Stimulated activated naive CD8-positive, alpha-beta T cell treated with anti-CD3 and anti-CD28 coated beads, Interleukin-15, amount 100 ng/mL, for 72 hours (primary cell): ENCODE measurements at regions not wholly inside any gene's neighbourhood (a gene's known extent, or its start where the extent isn't known, plus 50 kb on each side); places are given as distances from the start of the nearest gene placed in this dataset.
"Not testable (repeated sequence)": the region's sequence is repeated elsewhere in the genome, so short reads cannot be mapped to it uniquely, and the experiment has no call there.

Experiments
- ATAC-seq: fragments of 150-1000 bp; cut with Tn5 transposase; 2 replicates; pipeline ENCODE4 v1.10.0; 2021; ENCODE audit warnings: mild to moderate bottlenecking, moderate library complexity
- DNase-seq, 2 donors: peaks; one replicate each; pipeline ENCODE4 v3.0.0; 2021 to 2022
- H3K27ac Mint-ChIP-seq, 2 donors: one replicate each; pipeline ENCODE4 v1.8.0; 2022; ENCODE audit warnings: mild to moderate bottlenecking in 2 of 2, mixed read lengths in 2 of 2, moderate library complexity in 2 of 2
- H3K27me3 Mint-ChIP-seq: one replicate; pipeline ENCODE4 v1.8.0; 2022; ENCODE audit warnings: mixed read lengths
- H3K4me1 Mint-ChIP-seq: one replicate; pipeline ENCODE4 v1.8.0; 2022; ENCODE audit warnings: mild to moderate bottlenecking, mixed read lengths
- H3K4me3 Mint-ChIP-seq, 2 donors: one replicate each; pipeline ENCODE4 v1.8.0; 2022; ENCODE audit warnings: mild to moderate bottlenecking in 2 of 2, mixed read lengths in 2 of 2, moderate library complexity in 1 of 2
- H3K9me3 Mint-ChIP-seq, 2 donors: one replicate each; pipeline ENCODE4 v1.8.0; 2022; ENCODE audit warnings: mixed read lengths in 2 of 2

DNA sequence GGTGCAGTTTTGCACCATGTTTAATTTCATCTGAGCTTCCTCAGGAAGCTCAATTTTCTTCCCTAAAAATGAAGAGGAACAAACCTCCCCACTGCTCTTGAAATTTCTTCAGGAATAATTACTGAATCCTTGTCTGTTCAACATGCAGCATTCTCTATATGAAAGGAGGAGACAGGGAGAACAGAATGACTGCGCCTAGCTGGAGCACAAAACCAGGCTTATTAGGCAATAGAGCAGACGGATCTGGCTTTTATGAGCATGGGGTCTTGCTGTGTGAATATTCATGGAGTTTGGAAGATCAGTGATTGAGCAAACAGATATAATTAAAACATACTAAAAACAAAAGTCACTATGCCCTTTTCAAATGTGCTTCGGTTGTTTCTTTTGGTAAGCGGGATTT lies 148.1 kb downstream of the SUDS3 start:
- no peaks in the 10 kb centered on the region for H3K4me1 Mint-ChIP-seq
- no peaks in the 10 kb centered on the region for H3K27me3 Mint-ChIP-seq
- H3K9me3 Mint-ChIP-seq: peaks cover 0 to under 1% of the 10 kb centered on the region in 2 donors
- no peak overlapping the region for H3K27ac Mint-ChIP-seq
- no peak overlapping the region for H3K4me3 Mint-ChIP-seq
- ATAC-seq (no peak), DNase-seq (no peak)

DNA sequence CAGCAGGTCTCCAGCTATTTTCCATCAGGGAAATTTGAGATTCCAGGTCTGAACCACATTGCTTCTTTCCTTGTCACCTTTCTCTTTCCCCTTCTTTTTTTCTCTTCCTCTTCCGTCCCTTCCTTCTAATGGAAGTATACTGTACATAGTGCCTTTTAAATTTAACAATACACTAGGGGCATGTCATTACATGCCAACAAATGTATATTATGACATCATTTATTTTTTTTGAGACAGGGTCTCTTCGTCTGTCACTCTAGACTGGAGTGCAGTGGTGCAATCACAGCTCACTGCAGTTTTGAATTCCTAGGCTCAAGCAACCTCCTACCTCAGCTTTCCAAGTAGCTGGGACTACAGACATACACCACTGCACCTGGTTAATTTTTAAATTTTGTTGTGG lies 148.9 kb downstream of the SUDS3 start:
- Mint-ChIP-seq H3K27ac (no peak overlapping the region), H3K4me3 (no peak overlapping the region), H3K27me3 (no peaks in the 10 kb centered on the region), H3K4me1 (no peaks in the 10 kb centered on the region), H3K9me3 (peaks cover 5 to 8% of the 10 kb centered on the region in 2 donors)
- DNase-seq: no peak
- ATAC-seq: no peak

DNA sequence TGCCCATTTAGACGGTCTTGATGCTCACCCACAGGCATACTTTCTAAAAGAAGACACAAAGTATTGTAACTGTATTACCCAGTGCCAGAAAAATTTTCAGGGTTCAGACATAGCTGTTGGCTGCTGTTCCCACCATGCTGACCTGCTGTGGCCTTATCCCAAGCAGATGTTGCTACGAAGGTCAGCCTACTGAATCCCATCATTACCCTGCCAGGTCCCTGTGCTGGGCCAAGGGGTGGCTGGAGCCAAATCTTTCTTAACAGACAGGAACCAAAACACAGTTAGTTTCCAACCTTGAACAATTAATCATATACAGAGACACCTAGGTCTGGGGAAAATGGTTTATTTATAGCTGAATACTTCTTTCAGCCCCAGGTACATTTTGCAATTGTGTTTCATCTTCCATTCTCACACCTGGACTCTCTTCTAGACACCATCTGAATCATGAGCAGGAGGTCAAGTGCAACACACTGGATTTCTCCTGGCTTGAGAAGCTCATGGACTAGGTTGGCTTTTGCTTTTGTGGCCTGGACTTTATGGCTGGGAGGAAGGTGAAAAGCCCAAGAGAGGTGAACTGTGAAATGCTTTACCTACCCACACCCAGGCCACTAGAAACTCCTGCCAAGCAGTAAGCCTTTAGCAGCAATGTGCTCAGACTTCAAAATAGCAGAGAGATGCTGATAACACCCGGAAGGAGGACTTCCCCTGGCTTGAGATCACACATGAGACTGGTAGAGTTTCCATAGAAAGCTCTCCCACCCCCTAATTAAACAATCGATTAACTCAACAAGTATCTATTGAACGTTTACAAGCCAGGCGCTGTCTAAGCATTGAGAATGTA lies 150.1 kb downstream of the SUDS3 start:
- DNase-seq (no peak), ATAC-seq (no peak)
- Mint-ChIP-seq H3K27ac (no peak overlapping the region), H3K4me3 (no peak overlapping the region), H3K27me3 (no peaks in the 10 kb centered on the region), H3K4me1 (no peaks in the 10 kb centered on the region), H3K9me3 (peaks cover 5 to 10% of the 10 kb centered on the region in 2 donors)

DNA sequence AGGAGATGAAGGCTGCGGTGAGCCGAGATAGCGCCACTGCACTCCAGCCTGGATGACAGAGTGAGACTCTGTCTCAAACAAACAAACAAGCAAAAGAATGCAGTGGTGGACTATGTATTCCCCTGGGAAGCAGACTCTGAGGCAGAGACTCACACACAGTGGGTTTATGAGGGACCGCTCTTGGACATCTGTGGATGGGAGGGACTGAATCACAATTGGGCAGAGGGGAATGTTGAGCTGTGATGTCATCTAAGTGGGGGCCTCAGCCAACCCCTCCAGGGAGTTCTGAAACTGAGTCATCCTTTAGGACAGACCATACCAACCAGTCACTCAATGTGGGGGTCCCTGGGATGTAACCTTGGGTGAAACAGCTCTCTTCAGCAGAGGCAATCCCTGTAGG lies 151.0 kb downstream of the SUDS3 start:
- H3K4me3 Mint-ChIP-seq: no peak overlapping the region

DNA sequence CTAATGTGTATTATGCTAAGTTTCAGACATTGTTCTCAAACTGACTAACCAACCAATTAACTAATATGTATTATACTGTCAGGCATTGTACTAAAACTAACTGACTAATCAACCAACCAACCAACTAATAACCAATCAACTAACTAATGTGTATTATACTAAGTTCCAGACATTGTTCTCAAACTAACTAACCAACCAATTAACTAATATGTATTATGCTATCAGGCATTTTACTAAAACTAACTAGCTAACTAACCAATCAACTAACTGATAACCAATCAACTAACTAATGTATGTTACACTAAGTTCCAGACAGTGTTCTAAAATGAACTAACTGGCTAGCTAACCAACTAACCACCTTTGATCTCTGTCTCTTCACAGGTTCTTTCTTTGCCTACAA lies 152.3 kb downstream of the SUDS3 start:
- no peaks in the 10 kb centered on the region for H3K4me1 Mint-ChIP-seq
- ATAC-seq: no peak
- H3K27me3 Mint-ChIP-seq: no peaks in the 10 kb centered on the region

More for the DNA sequence above, 151.0 kb downstream of the SUDS3 start:
- ATAC-seq: no peak
- Mint-ChIP-seq H3K27ac (no peak overlapping the region), H3K4me1 (no peaks in the 10 kb centered on the region), H3K27me3 (no peaks in the 10 kb centered on the region), H3K9me3 (peaks cover 5 to 10% of the 10 kb centered on the region in 2 donors)
- no peak for DNase-seq

DNA sequence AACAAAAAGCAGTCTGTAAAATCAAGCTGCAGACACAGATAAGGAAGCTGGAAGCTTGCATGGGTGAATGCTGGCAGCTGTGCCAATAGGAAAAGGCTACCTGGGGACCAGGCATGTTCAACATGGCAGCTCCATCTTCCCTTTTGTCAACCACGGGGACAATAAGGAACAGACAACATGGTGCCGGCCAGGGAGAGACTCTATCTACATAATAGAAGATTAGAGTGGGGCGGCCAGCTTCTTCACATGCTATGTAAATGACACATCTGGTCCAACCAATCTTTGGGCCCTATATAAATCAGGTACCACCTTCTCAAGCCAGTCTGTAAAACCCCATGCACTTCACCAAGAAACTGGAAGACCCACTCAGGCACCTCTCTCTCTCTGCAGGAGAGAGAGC lies 157.6 kb downstream of the SUDS3 start:
- Mint-ChIP-seq H3K4me3 (no peak overlapping the region), H3K27ac (no peak overlapping the region), H3K9me3 (peaks cover 5 to 10% of the 10 kb centered on the region in 2 donors), H3K4me1 (no peaks in the 10 kb centered on the region), H3K27me3 (peaks cover 8% of the 10 kb centered on the region)
- no peak for DNase-seq
- no peak for ATAC-seq

More for the DNA sequence above, 152.3 kb downstream of the SUDS3 start:
- no peak for DNase-seq
- H3K4me3 Mint-ChIP-seq: no peak overlapping the region
- H3K27ac Mint-ChIP-seq: no peak overlapping the region
- peaks cover 5 to 10% of the 10 kb centered on the region in 2 donors for H3K9me3 Mint-ChIP-seq

DNA sequence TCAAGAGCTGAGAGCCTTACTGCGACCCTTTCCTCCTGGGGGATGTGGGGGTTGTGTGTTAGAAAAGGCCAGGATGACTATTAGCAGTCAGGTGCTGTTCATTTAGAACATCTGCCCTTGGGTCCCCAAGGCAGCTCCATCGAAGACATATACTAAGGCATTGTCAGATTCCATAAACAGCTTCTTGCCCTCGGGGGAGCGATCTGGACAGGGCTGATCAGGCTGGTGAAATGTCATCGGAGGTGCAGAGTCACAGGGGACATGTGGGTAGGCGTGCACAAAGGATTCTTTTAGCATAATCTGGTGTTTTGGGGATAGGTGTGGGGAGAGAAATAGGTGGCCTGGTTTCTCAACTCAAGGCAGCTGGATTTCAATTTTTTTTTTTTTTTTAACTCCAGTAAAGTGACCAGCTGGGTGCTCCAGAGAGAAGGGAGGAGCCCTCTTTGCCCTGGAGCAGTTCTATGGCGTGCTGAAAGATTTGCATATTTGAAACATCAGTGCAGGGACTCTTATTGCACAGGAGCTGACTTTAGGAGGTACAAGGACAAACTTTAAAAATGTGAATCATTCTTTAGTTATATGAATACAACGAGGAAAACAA lies 160.1 kb downstream of the SUDS3 start:
- no peaks in the 10 kb centered on the region for H3K4me1 Mint-ChIP-seq
- ATAC-seq (no peak), DNase-seq (no peak)
- H3K4me3 Mint-ChIP-seq: no peak overlapping the region
- peak overlapping the region in 1 of 2 donors; percentile 10 for H3K27ac Mint-ChIP-seq
- H3K27me3 Mint-ChIP-seq: peaks cover 8% of the 10 kb centered on the region
- no peaks in the 10 kb centered on the region for H3K9me3 Mint-ChIP-seq

DNA sequence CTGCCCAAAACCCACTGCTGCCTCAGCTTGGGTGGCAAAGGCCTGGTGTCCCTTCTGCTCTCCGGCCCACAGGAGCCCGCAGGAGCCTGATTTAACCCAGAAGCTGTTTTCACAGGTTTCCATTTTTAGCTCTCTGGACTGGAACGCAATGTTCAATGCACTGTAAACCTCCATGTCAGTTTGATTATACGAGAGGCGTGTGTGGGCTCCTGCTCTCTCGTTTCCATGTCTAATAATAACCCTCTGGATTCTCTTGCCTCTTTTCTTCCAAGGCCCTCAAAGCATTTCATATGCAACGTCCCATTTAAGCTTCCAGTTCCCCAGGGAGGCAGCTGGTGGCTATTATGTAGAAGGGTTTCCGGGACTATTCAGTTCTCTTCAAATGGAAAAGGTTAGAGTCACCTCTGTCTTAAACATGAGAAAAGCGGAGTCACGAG lies 161.1 kb downstream of the SUDS3 start:
- Mint-ChIP-seq H3K4me1 (no peaks in the 10 kb centered on the region), H3K9me3 (no peaks in the 10 kb centered on the region), H3K27me3 (peaks cover 8% of the 10 kb centered on the region), H3K4me3 (no peak overlapping the region), H3K27ac (no peak overlapping the region)
- no peak for DNase-seq
- ATAC-seq: no peak

DNA sequence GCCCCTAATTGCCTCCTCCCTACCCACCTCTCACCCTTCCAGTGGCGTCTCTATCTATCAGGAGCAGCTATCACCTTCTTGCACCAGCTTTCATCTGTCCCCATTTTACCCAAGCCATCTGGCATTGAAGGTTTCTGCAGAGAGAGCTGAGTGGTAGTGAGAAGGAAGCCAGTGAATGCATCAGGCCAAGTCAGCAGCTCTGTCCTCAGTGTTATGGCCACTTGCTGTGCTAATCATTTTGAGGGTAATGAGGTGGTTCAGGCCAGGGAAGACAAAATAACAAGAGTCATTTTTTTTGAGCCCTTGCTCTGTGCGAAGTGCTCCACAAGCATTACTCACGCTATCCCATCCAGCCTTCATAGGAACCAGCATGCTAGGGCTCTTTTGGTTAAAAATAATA lies 164.7 kb downstream of the SUDS3 start:
- Mint-ChIP-seq H3K27ac (no peak overlapping the region), H3K4me3 (no peak overlapping the region), H3K9me3 (no peaks in the 10 kb centered on the region), H3K27me3 (peaks cover 7% of the 10 kb centered on the region), H3K4me1 (no peaks in the 10 kb centered on the region)
- DNase-seq (no peak), ATAC-seq (no peak)

DNA sequence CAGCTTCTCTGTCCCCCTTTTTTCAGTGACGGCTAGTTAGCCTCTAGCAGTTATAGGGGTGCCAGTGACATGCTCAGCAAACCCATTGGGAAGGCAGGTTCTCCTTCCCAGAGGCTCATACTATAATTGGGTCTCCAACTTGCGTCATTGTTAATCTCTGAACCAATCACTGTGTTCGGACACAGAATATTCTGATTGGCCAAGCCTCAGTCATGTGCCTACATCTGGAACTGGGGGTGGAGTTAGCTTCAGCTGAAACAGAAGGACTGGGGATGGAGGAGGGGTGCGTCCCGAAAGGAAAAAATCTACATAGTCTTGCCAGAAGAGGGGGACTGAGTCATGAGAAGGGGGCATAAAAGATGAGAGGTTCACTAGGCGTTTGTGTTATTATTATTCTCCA lies 165.6 kb downstream of the SUDS3 start:
- no peaks in the 10 kb centered on the region for H3K27me3 Mint-ChIP-seq
- H3K9me3 Mint-ChIP-seq: peaks cover 0 to 3% of the 10 kb centered on the region in 2 donors
- DNase-seq (no peak), ATAC-seq (no peak)
- no peak overlapping the region for H3K27ac Mint-ChIP-seq
- H3K4me3 Mint-ChIP-seq: no peak overlapping the region
- no peaks in the 10 kb centered on the region for H3K4me1 Mint-ChIP-seq

DNA sequence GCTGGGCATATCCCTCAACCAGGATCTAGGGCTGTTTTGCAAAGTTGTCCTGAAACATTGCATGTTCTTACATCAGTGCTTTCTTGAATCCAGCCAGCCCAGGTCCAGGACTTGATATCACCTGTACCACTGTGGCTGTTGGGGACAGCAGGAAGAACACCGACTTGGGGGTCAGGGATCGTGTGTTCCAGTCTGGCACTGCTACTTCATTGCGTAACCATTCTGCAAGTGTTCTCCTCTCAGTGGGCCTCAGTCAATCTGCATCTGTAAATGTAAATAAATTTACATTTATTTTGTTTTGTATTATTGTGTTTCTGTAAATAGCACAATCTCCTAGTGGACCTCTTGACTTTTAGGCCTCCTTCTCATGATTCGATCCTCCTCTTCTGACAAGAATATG lies 167.3 kb downstream of the SUDS3 start:
- DNase-seq (no peak), ATAC-seq (no peak)
- Mint-ChIP-seq H3K27ac (no peak overlapping the region), H3K9me3 (peaks cover 0 to 5% of the 10 kb centered on the region in 2 donors), H3K4me1 (no peaks in the 10 kb centered on the region), H3K27me3 (no peaks in the 10 kb centered on the region), H3K4me3 (no peak overlapping the region)

DNA sequence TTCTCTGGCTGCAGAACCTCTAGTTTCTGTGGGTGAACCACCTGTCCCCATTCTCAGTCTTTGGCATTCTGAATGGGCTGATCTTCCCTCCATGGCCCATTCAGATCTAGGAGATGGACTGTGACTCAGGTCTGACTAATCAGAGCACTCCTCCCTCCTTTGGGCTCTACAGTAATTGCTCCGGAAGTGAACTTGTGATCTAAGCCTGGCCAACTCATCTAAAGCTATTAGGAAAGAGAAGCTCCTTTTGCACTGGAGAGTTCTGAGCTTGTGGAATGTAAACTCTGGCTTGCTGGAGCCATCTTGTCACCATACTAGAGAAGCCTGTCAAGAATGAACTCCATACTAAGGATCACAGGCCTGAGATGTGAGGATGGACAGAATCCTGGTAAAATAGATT lies 168.2 kb downstream of the SUDS3 start:
- H3K9me3 Mint-ChIP-seq: peaks cover 5% of the 10 kb centered on the region in 2 donors
- no peak for DNase-seq
- ATAC-seq: no peak
- no peaks in the 10 kb centered on the region for H3K4me1 Mint-ChIP-seq
- no peak overlapping the region for H3K4me3 Mint-ChIP-seq
- no peaks in the 10 kb centered on the region for H3K27me3 Mint-ChIP-seq
- H3K27ac Mint-ChIP-seq: no peak overlapping the region

DNA sequence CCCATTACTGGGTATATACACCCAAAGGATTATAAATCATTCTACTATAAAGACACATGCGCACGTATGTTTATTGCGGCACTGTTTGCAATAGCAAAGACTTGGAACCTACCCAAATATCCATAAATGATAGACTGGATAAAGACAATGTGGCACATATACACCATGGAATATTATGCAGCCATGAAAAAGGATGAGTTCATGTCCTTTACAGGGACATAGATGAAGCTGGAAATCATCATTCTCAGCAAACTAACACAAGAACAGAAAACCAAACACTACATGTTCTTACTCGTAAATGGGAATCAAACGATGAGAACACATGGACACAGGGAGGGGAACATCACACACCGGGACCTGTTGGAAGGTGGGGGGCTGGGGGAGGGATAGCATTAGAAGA lies 171.3 kb downstream of the SUDS3 start:
- not testable (repeated sequence) for H3K4me1 Mint-ChIP-seq, DNase-seq, H3K27ac Mint-ChIP-seq, ATAC-seq, H3K27me3 Mint-ChIP-seq, H3K4me3 Mint-ChIP-seq
- H3K9me3 Mint-ChIP-seq: peaks cover 5 to 21% of the 10 kb centered on the region in 2 donors

DNA sequence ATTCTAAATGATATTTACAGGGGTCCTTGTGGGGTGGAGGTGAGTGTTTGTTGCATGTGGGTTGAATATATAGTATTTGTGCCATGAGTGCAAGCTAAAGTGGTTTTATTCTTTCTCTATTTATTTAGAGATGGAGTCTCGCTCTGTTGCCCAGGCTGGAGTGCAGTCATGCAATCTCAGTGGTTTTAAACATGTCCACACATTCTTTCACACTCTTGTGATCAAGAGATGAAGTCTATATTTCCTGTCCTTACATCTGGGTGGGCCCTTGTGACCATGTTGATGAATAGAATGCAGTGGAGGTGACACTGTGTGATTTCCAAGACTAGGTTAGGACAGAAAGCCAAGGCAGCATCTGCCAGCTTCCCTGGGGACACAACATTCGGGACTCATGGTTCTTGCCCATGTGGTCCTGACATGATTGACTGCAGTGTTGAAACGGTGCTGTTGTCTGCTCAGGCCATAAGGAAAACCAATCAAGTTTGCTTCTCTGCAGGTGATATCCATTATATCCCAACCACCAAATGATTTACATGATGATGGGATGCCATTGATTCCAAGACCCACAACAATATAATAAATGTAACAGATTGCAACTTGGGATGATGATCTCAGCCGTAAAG lies 172.6 kb downstream of the SUDS3 start:
- H3K27ac Mint-ChIP-seq: no peak overlapping the region
- H3K4me3 Mint-ChIP-seq: no peak overlapping the region
- H3K27me3 Mint-ChIP-seq: no peaks in the 10 kb centered on the region
- H3K4me1 Mint-ChIP-seq: no peaks in the 10 kb centered on the region
- ATAC-seq: no peak
- DNase-seq: no peak
- peaks cover 14 to 32% of the 10 kb centered on the region in 2 donors for H3K9me3 Mint-ChIP-seq

DNA sequence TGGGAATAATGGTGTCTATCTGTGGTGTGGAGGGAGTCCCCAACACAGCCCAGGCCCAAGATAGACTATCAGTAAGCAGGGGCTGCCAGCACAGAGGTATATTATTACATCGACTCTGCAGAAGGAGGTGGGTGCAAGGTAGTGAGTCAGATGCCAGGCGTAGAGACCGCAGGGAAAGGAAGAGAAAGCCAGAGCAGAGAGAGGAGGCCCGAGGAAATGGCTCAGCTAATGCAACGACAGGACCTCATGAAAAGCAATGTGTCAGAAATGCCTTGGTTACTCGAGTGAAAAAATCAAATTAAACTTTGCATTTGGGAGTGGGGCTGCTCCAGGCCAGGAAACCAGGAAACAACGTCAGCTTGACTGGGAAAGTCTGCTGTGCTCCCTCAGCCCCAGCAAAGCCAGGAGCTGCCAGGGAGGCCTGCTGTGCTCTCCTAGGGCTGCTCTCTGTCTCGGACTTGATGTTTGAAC lies 173.2 kb downstream of the SUDS3 start:
- Mint-ChIP-seq H3K27ac (no peak overlapping the region), H3K27me3 (no peaks in the 10 kb centered on the region), H3K4me3 (no peak overlapping the region), H3K9me3 (peaks cover 14 to 32% of the 10 kb centered on the region in 2 donors), H3K4me1 (no peaks in the 10 kb centered on the region)
- DNase-seq (no peak), ATAC-seq (no peak)
